CD4-positive, alpha-beta T cell treated with Interleukin-4 for 4 hours (primary cell): ENCODE measurements at regions not wholly inside any gene's neighbourhood (a gene's known extent, or its start where the extent isn't known, plus 50 kb on each side); places are given as distances from the start of the nearest gene placed in this dataset.
"Not testable (repeated sequence)": the region's sequence is repeated elsewhere in the genome, so short reads cannot be mapped to it uniquely, and the experiment has no call there.

Experiments used
- DNase-seq: peaks from one replicate; pipeline ENCODE4 v3.0.0-alpha.2; 2020

GRCh38 chr2:217361483-217361880 lies 501.6 kb upstream of the TNP1 start:
- no peak for DNase-seq

- DNase-seq: no peak
Measured at GRCh38 chr2:217360781-217361482, 501.1 kb upstream of the TNP1 start.

GRCh38 chr2:217360111-217360510 lies 500.2 kb upstream of the TNP1 start:
- no peak for DNase-seq

GRCh38 chr2:217357886-217358620 lies 498.2 kb upstream of the TNP1 start:
- DNase-seq: no peak

GRCh38 chr2:217356781-217357180 lies 496.9 kb upstream of the TNP1 start:
- no peak for DNase-seq

GRCh38 chr2:217356142-217356541 lies 496.3 kb upstream of the TNP1 start:
- no peak for DNase-seq

GRCh38 chr2:217353591-217353990 lies 493.7 kb upstream of the TNP1 start:
- no peak for DNase-seq

GRCh38 chr2:217351378-217351777 lies 491.5 kb upstream of the TNP1 start:
- DNase-seq: no peak

GRCh38 chr2:217349251-217349650 lies 489.4 kb upstream of the TNP1 start:
- no peak for DNase-seq

- DNase-seq: not testable (repeated sequence)
Measured at GRCh38 chr2:217347630-217348029, 487.8 kb upstream of the TNP1 start.

- DNase-seq: not testable (repeated sequence)
Measured at GRCh38 chr2:217346043-217346442, 486.2 kb upstream of the TNP1 start.

- DNase-seq: no peak
Measured at GRCh38 chr2:217340899-217341298, 481.0 kb upstream of the TNP1 start.

- DNase-seq: no peak
Measured at GRCh38 chr2:217340176-217340575, 480.3 kb upstream of the TNP1 start.

GRCh38 chr2:217339753-217340152 lies 479.9 kb upstream of the TNP1 start:
- DNase-seq: no peak

- no peak for DNase-seq
Measured at GRCh38 chr2:217338306-217338916, 478.5 kb upstream of the TNP1 start.

GRCh38 chr2:217337771-217338170 lies 477.9 kb upstream of the TNP1 start:
- no peak for DNase-seq

GRCh38 chr2:217336694-217337093 lies 476.8 kb upstream of the TNP1 start:
- DNase-seq: no peak

GRCh38 chr2:217335341-217335966 lies 475.6 kb upstream of the TNP1 start:
- no peak for DNase-seq

- DNase-seq: no peak
Measured at GRCh38 chr2:217334561-217334960, 474.7 kb upstream of the TNP1 start.

- no peak for DNase-seq
Measured at GRCh38 chr2:217332866-217333265, 473.0 kb upstream of the TNP1 start.

GRCh38 chr2:217332417-217332791 lies 472.5 kb upstream of the TNP1 start:
- no peak for DNase-seq

GRCh38 chr2:217331523-217332416 lies 471.9 kb upstream of the TNP1 start:
- no peak for DNase-seq

- no peak for DNase-seq
Measured at GRCh38 chr2:217330647-217331046, 470.8 kb upstream of the TNP1 start.
